Colonic mucosa (tissue), 4 donors: ENCODE measurements at regions not wholly inside any gene's neighbourhood (a gene's known extent, or its start where the extent isn't known, plus 50 kb on each side); places are given as distances from the start of the nearest gene placed in this dataset.

Experiments
- DNase-seq: peaks from one replicate; pipeline ENCODE4 v3.0.0-alpha.2; 2020
- H3K27ac ChIP-seq: fragments of 200-600 bp; one replicate; pipeline ENCODE4 v1.8.0; 2021
- H3K27me3 ChIP-seq: fragments of 200-600 bp; one replicate; pipeline ENCODE4 v1.8.0; 2021
- H3K36me3 ChIP-seq: fragments of 200-600 bp; one replicate; pipeline ENCODE4 v1.8.0; 2021
- H3K4me1 ChIP-seq: fragments of 200-600 bp; one replicate; pipeline ENCODE4 v1.8.0; 2021; ENCODE audit warnings: mild to moderate bottlenecking
- H3K4me3 ChIP-seq: fragments of 200-600 bp; one replicate; pipeline ENCODE4 v1.8.0; 2021
- H3K9ac ChIP-seq, 2 donors: one replicate each; pipeline ENCODE4 v1.7.0; 2013; ENCODE audit warnings: control low read depth in 2 of 2, low read depth in 2 of 2, low read length in 2 of 2
- H3K9me3 ChIP-seq: fragments of 200-600 bp; one replicate; pipeline ENCODE4 v1.8.0; 2021
- intact Hi-C: fragments of 100-400 bp; cut with DNase I; formaldehyde crosslinking; loops from one replicate; pipeline ENCODE4 v1.14.1; 2022
- TF ChIP-seq, protein P1 (sequence below): fragments of 200-600 bp; IDR thresholded peaks from one replicate; pipeline ENCODE4 v1.8.0; 2022; ENCODE audit warnings: antibody characterized with exemption, mild to moderate bottlenecking
- donor health status: healthy.
- donor health status: DM: no; HTN: no; CAD: no.
- donor health status: DM: no; HTN: no; CAD: no.

DNA sequence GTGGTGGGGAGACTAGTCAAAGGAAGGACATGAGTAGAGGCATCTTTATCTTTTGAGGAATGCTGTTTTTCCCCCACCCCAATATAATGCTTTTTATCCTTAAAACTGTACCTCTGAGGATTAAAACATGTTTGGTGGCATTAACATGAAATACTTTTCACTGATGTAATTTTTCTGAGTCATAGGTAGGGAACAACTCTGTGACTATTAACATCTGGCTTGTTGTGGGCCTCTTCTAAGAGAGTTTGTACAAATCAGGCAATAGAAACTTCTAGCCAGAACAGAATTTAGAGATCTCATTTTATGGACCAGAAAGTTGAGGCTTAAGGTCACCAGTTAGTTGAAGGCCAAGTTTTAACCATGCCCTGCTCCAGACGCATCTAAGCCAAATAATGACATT is 207.6 kb downstream of the SOX3 start:
- H3K9ac ChIP-seq = no peak overlapping the region
- no peak for DNase-seq
- no peaks in the 10 kb centered on the region for H3K4me1 ChIP-seq
- no peak overlapping the region for H3K4me3 ChIP-seq
- H3K9me3 ChIP-seq = no peaks in the 10 kb centered on the region
- H3K27me3 ChIP-seq = no peaks in the 10 kb centered on the region
- H3K36me3 ChIP-seq = no peaks in the 10 kb centered on the region
- intact Hi-C loops = no loop called here
- no peak overlapping the region for H3K27ac ChIP-seq
- TF ChIP-seq, protein P1, sequence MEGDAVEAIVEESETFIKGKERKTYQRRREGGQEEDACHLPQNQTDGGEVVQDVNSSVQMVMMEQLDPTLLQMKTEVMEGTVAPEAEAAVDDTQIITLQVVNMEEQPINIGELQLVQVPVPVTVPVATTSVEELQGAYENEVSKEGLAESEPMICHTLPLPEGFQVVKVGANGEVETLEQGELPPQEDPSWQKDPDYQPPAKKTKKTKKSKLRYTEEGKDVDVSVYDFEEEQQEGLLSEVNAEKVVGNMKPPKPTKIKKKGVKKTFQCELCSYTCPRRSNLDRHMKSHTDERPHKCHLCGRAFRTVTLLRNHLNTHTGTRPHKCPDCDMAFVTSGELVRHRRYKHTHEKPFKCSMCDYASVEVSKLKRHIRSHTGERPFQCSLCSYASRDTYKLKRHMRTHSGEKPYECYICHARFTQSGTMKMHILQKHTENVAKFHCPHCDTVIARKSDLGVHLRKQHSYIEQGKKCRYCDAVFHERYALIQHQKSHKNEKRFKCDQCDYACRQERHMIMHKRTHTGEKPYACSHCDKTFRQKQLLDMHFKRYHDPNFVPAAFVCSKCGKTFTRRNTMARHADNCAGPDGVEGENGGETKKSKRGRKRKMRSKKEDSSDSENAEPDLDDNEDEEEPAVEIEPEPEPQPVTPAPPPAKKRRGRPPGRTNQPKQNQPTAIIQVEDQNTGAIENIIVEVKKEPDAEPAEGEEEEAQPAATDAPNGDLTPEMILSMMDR = no peak

DNA sequence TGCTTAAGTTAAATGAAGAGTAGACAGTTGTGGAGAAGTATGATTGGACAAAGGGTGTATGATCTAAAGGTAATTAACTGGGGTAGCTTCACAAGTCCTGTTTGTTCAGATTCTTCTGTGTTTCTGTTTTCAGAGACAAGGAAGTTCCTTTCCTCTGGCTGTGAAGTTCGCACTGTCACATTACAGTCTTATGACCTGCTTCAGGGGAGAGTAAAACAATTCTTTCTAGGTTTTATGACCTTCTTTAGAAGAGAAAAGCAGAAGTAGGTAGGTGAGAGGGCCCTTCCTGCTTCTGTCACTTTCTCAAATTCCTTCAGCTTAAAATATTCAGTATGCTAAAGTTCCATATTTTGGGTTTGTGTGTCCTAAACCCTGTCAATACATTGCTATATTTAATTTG is 211.9 kb downstream of the SOX3 start:
- intact Hi-C loops = no loop called here
- Histone ChIP-seq H3K9ac (no peak overlapping the region), H3K27ac (no peak overlapping the region), H3K9me3 (no peaks in the 10 kb centered on the region), H3K27me3 (no peaks in the 10 kb centered on the region), H3K36me3 (no peaks in the 10 kb centered on the region), H3K4me1 (no peaks in the 10 kb centered on the region), H3K4me3 (no peak overlapping the region)
- DNase-seq = no peak
- TF ChIP-seq, protein P1 = no peak

DNA sequence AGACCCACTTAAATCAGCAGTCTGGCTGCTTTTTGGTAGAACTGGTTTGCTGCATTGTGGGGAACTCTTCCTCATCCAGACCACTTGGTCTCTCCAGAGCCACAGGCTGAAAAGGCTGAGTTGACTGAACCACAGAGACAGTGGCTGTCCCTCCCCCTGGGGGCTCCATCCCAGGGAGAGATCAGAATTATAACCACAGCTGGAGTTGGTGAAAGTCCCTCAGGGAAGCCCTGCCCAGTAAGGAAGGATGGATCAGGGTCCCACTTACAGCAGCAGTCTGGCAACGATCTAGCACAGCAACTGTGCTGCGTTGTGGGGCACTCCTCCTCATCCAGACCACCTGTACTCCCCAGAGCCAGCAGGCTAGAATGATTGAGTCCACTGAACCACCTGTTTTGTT is 212.7 kb downstream of the SOX3 start:
- Histone ChIP-seq H3K4me1 (no peaks in the 10 kb centered on the region), H3K27me3 (no peaks in the 10 kb centered on the region), H3K36me3 (no peaks in the 10 kb centered on the region), H3K4me3 (no peak overlapping the region), H3K9me3 (no peaks in the 10 kb centered on the region), H3K9ac (no peak overlapping the region), H3K27ac (no peak overlapping the region)
- TF ChIP-seq, protein P1 = no peak
- intact Hi-C loops = no loop called here
- no peak for DNase-seq

DNA sequence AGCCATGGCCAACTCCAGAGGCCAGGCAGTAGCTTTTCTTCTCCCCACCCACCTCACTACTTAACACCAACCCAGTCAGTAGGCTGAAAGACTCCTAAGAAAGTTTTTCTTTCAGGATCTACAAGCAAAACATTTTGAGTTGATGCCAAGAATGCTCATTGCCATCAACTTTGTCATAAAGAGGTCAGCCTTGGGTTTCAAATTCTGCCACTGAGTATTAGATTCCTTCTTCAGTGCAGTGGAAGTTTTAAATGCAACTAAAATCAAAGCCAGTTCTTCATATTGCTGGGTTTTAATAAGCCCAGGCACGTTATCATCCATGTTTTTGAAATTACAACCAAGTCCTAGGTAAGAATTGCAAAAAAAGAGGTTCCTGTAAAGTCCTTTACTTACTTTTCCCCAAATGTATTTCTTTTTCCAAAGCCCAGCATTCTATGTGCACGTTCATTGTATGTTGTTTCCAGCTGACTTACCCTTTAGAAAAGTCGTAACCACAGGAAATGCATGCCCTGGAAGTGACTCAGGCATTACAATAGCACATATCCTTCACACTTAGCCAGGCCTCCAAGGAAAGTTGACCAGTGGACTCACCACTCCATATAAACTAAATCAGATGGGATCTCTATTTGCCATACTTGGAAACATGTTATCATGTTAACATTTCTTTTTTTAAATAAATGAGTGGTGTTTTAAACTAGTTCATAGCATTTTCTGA is 229.9 kb downstream of the SOX3 start:
- Histone ChIP-seq H3K4me3 (no peak overlapping the region), H3K9ac (no peak overlapping the region), H3K27ac (no peak overlapping the region), H3K9me3 (no peaks in the 10 kb centered on the region), H3K4me1 (no peaks in the 10 kb centered on the region), H3K36me3 (no peaks in the 10 kb centered on the region), H3K27me3 (no peaks in the 10 kb centered on the region)
- intact Hi-C loops = no loop called here
- DNase-seq = no peak
- TF ChIP-seq, protein P1 = no peak

DNA sequence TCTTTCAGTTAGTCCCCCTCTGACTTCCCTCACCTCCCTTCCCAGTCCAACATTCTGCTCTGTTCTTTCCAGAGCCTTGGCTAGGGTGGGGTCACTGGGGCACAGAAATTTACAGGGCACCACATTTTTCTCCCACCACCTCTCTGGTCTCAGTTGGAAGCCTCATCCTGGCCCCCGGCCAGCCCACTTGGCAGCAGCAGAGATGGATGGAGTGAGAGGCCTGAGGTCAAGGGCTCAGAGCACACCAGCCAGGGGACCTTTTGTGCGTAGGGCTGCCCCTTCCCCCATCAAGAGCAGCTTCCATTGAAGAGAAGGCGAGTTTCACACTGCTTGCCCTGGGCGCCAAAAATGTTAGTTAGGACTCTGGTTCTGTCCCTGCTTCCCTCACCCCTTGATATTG is 230.9 kb downstream of the SOX3 start:
- no peak for DNase-seq
- Histone ChIP-seq H3K27me3 (no peaks in the 10 kb centered on the region), H3K4me3 (no peak overlapping the region), H3K9ac (no peak overlapping the region), H3K36me3 (no peaks in the 10 kb centered on the region), H3K9me3 (no peaks in the 10 kb centered on the region), H3K4me1 (no peaks in the 10 kb centered on the region), H3K27ac (no peak overlapping the region)
- intact Hi-C loops = no loop called here
- TF ChIP-seq, protein P1 = no peak
